ENCODE measurements at regions not wholly inside any gene's neighbourhood (a gene's known extent, or its start where the extent isn't known, plus 50 kb on each side); places are given as distances from the start of the nearest gene placed in this dataset.

- H3K27me3 ChIP-seq, result no peaks in the 10 kb centered on the region
- H3K4me3 ChIP-seq, result no peak overlapping the region
- DNase-seq, result no peak
- intact Hi-C loops (cut with DNase I; ENCODE audit: low total_unique reads), result no loop called here
- no peaks in the 10 kb centered on the region for H3K4me1 ChIP-seq
- H3K9me3 ChIP-seq, result no peaks in the 10 kb centered on the region
- H3K36me3 ChIP-seq, result no peaks in the 10 kb centered on the region
- no peak for TF ChIP-seq CTCF (IDR thresholded peaks at IDR 0.05)
- H3K27ac ChIP-seq, result no peak overlapping the region
Observed at GRCh38 chr18:28647961-28648360, 471.0 kb upstream of the CDH2 start.

- Histone ChIP-seq H3K4me3 (no peak overlapping the region), H3K27ac (no peak overlapping the region), H3K4me1 (no peaks in the 10 kb centered on the region), H3K36me3 (no peaks in the 10 kb centered on the region), H3K27me3 (no peaks in the 10 kb centered on the region), H3K9me3 (no peaks in the 10 kb centered on the region)
- no peak for TF ChIP-seq CTCF (IDR thresholded peaks at IDR 0.05)
- no peak for DNase-seq
- intact Hi-C loops (cut with DNase I; ENCODE audit: low total_unique reads), result no loop called here
Observed at GRCh38 chr18:28637897-28638296, 461.0 kb upstream of the CDH2 start.

- H3K27ac ChIP-seq, result no peak overlapping the region
- H3K4me1 ChIP-seq, result no peaks in the 10 kb centered on the region
- H3K36me3 ChIP-seq, result no peaks in the 10 kb centered on the region
- H3K4me3 ChIP-seq, result no peak overlapping the region
- H3K27me3 ChIP-seq, result no peaks in the 10 kb centered on the region
- no peaks in the 10 kb centered on the region for H3K9me3 ChIP-seq
- no peak for DNase-seq
- no peak for TF ChIP-seq CTCF (IDR thresholded peaks at IDR 0.05)
- intact Hi-C loops (cut with DNase I; ENCODE audit: low total_unique reads), result no loop called here
Observed at GRCh38 chr18:28635530-28635929, 458.6 kb upstream of the CDH2 start.

GRCh38 chr18:28626756-28627155 lies 449.8 kb upstream of the CDH2 start:
- intact Hi-C loops (cut with DNase I; ENCODE audit: low total_unique reads), result no loop called here
- Histone ChIP-seq H3K9me3 (no peaks in the 10 kb centered on the region), H3K4me3 (no peak overlapping the region), H3K27me3 (no peaks in the 10 kb centered on the region), H3K36me3 (no peaks in the 10 kb centered on the region), H3K27ac (no peak overlapping the region), H3K4me1 (no peaks in the 10 kb centered on the region)
- no peak for DNase-seq
- TF ChIP-seq CTCF (IDR thresholded peaks at IDR 0.05), result no peak

GRCh38 chr18:28607991-28608390 lies 431.1 kb upstream of the CDH2 start:
- H3K4me1 ChIP-seq, result no peaks in the 10 kb centered on the region

More at GRCh38 chr18:28607991-28608390, 431.1 kb upstream of the CDH2 start:
- TF ChIP-seq CTCF (IDR thresholded peaks at IDR 0.05), result no peak
- Histone ChIP-seq H3K36me3 (no peaks in the 10 kb centered on the region), H3K4me3 (no peak overlapping the region), H3K27ac (no peak overlapping the region), H3K9me3 (no peaks in the 10 kb centered on the region), H3K27me3 (no peaks in the 10 kb centered on the region)
- DNase-seq, result no peak
- intact Hi-C loops (cut with DNase I; ENCODE audit: low total_unique reads), result no loop called here

Data from tibial artery (tissue), 4 donors.